H1 (cell line): ENCODE measurements at regions not wholly inside any gene's neighbourhood (a gene's known extent, or its start where the extent isn't known, plus 50 kb on each side); places are given as distances from the start of the nearest gene placed in this dataset.

Experiments
- CTCF ChIA-PET: fragments of 300-600 bp; sonication (Branson Sonifier 250); formaldehyde crosslinking; loops from one replicate; lab custom pipeline; 2021; ENCODE audit not compliant: partially characterized antibody; lab: Charles Lee
- POLR2A ChIA-PET: fragments of 300-600 bp; sonication (Branson Sonifier 250); formaldehyde crosslinking; loops from one replicate; lab custom pipeline; 2021; ENCODE audit warnings: inconsistent platforms; ENCODE audit not compliant: partially characterized antibody; lab: Charles Lee
- DNase-seq, 2 experiments: peaks; one replicate each; pipeline versions ENCODE4 v3.0.0 to v3.0.0-alpha.2; 2010 to 2022; ENCODE audit warnings: low spot score in 2 of 2, low read depth in 1 of 2, mixed read lengths in 1 of 2
- FAIRE-seq: peaks from 2 replicates; lab custom pipeline; 2011; peaks lifted over from hg19 to GRCh38; lab: Jason Lieb, UNC
- H2AFZ ChIP-seq: 2 replicates; pipeline ENCODE4 v1.8.1; 2012; ENCODE audit warnings: low read length, inconsistent platforms
- H2AK5ac ChIP-seq: 2 replicates; pipeline ENCODE4 v1.6.1; 2013; ENCODE audit warnings: low read depth, low read length
- H2BK120ac ChIP-seq: replicated peaks from 2 replicates; pipeline ENCODE3; 2013; ENCODE audit warnings: low read depth, low read length, inconsistent platforms
- H2BK12ac ChIP-seq: 2 replicates; pipeline ENCODE4 v1.6.1; 2013; ENCODE audit warnings: low read depth, low read length
- H2BK15ac ChIP-seq: 2 replicates; pipeline ENCODE4 v1.6.1; 2013; ENCODE audit warnings: low read length
- H2BK20ac ChIP-seq: 2 replicates; pipeline ENCODE4 v1.6.1; 2013; ENCODE audit warnings: low read length
- H2BK5ac ChIP-seq: 2 replicates; pipeline ENCODE4 v1.6.1; 2013; ENCODE audit warnings: low read depth, low read length
- H3K14ac ChIP-seq: 2 replicates; pipeline ENCODE4 v1.6.1; 2013; ENCODE audit warnings: inconsistent platforms; ENCODE audit not compliant: insufficient read length
- H3K18ac ChIP-seq: 2 replicates; pipeline ENCODE4 v1.6.1; 2013; ENCODE audit warnings: low read length; ENCODE audit errors: extremely low read depth
- H3K23ac ChIP-seq: 2 replicates; pipeline ENCODE4 v1.6.1; 2013; ENCODE audit warnings: inconsistent platforms; ENCODE audit not compliant: insufficient read length
- H3K23me2 ChIP-seq: 2 replicates; pipeline ENCODE4 v1.6.1; 2013; ENCODE audit warnings: low read depth, low read length
- H3K27ac ChIP-seq: 2 replicates; pipeline ENCODE4 v1.6.1; 2011; ENCODE audit warnings: low read depth, low read length, inconsistent platforms
- H3K27me3 ChIP-seq, 4 experiments: replicated peaks in 1 of 4; 1 replicate in 1 of 4; 2 replicates in 3 of 4; pipeline versions ENCODE4 v1.6.1 to v1.8.1; 2011 to 2013; ENCODE audit warnings: low read length in 3 of 4, mild to moderate bottlenecking in 3 of 4, inconsistent platforms in 2 of 4, mixed read lengths in 2 of 4, moderate library complexity in 1 of 4; ENCODE audit not compliant: control insufficient read depth in 3 of 4, insufficient read depth in 3 of 4; ENCODE audit errors: extremely low read depth in 1 of 4
- H3K36me3 ChIP-seq, 4 experiments: 2 replicates each; pipeline versions ENCODE4 v1.6.1 to v1.8.1; 2011 to 2013; ENCODE audit warnings: mild to moderate bottlenecking in 4 of 4, low read length in 3 of 4, moderate library complexity in 2 of 4, control low read depth in 1 of 4, inconsistent platforms in 1 of 4; ENCODE audit not compliant: insufficient read depth in 4 of 4, control insufficient read depth in 2 of 4
- H3K4ac ChIP-seq: replicated peaks from 2 replicates; pipeline ENCODE3; 2013; ENCODE audit warnings: low read length, low read depth, mixed read lengths, inconsistent platforms; ENCODE audit not compliant: insufficient read length
- H3K4me1 ChIP-seq, 4 experiments: replicated peaks in 1 of 4; 1 replicate in 1 of 4; 2 replicates in 3 of 4; pipeline versions ENCODE4 v1.6.1 to v1.8.1; 2011 to 2013; ENCODE audit warnings: low read length in 3 of 4, inconsistent platforms in 2 of 4, mixed read lengths in 1 of 4; ENCODE audit not compliant: insufficient read depth in 4 of 4, control insufficient read depth in 3 of 4
- H3K4me2 ChIP-seq, 2 experiments: 2 replicates each; pipeline versions ENCODE4 v1.6.1 to v1.8.1; 2011 to 2013; ENCODE audit warnings: low read depth in 2 of 2, low read length in 2 of 2, control low read depth in 1 of 2, inconsistent platforms in 1 of 2, mild to moderate bottlenecking in 1 of 2; ENCODE audit not compliant: insufficient read depth in 1 of 2
- H3K4me3 ChIP-seq, 4 experiments: fragments of 200-600, 300-600 bp in 1 of 4; sonication (generic), shearing (Covaris generic), sonication (Bioruptor Twin) in 1 of 4; 2 replicates each; pipeline versions ENCODE4 v1.5.1 to v1.8.1; 2011 to 2016; ENCODE audit warnings: low read length in 4 of 4, low read depth in 3 of 4, control low read depth in 2 of 4, inconsistent platforms in 2 of 4, mild to moderate bottlenecking in 2 of 4, mixed read lengths in 1 of 4, moderate library complexity in 1 of 4; ENCODE audit not compliant: insufficient read depth in 2 of 4; ENCODE audit errors: extremely low read depth in 1 of 4
- H3K56ac ChIP-seq: replicated peaks from 2 replicates; pipeline ENCODE3; 2013; ENCODE audit warnings: low read depth, mild to moderate bottlenecking, mixed read lengths, low read length, inconsistent platforms; ENCODE audit not compliant: insufficient read length
- H3K79me1 ChIP-seq: 2 replicates; pipeline ENCODE4 v1.6.1; 2013; ENCODE audit warnings: low read depth, low read length, control low read depth
- H3K79me2 ChIP-seq, 2 experiments: 2 replicates each; pipeline versions ENCODE4 v1.6.1 to v1.8.1; 2012 to 2013; ENCODE audit warnings: low read length in 2 of 2, mild to moderate bottlenecking in 2 of 2, inconsistent platforms in 1 of 2; ENCODE audit not compliant: insufficient read depth in 2 of 2, control insufficient read depth in 1 of 2
- H3K9ac ChIP-seq, 4 experiments: replicated peaks in 1 of 4; 1 replicate in 1 of 4; 2 replicates in 3 of 4; pipeline versions ENCODE4 v1.6.1 to v1.8.1; 2011 to 2013; ENCODE audit warnings: low read depth in 3 of 4, low read length in 3 of 4, control low read depth in 2 of 4, mild to moderate bottlenecking in 2 of 4, moderate library complexity in 2 of 4, inconsistent platforms in 1 of 4; ENCODE audit errors: extremely low read depth in 1 of 4
- H3K9me3 ChIP-seq, 2 experiments: 2 replicates each; pipeline versions ENCODE4 v1.6.1 to v1.8.1; 2012 to 2013; ENCODE audit warnings: mild to moderate bottlenecking in 2 of 2, moderate library complexity in 2 of 2, control low read depth in 1 of 2, inconsistent platforms in 1 of 2, low read depth in 1 of 2, low read length in 1 of 2, mixed read lengths in 1 of 2; ENCODE audit not compliant: insufficient read depth in 2 of 2
- H4K20me1 ChIP-seq, 2 experiments: replicated peaks in 1 of 2; 2 replicates each; pipeline versions ENCODE3 to v1.8.1; 2011 to 2013; ENCODE audit warnings: inconsistent platforms in 2 of 2, low read length in 2 of 2, mild to moderate bottlenecking in 1 of 2; ENCODE audit not compliant: insufficient read depth in 2 of 2, control insufficient read depth in 1 of 2
- H4K5ac ChIP-seq: 2 replicates; pipeline ENCODE4 v1.6.1; 2013; ENCODE audit warnings: low read length, low read depth, mixed read lengths, inconsistent platforms; ENCODE audit not compliant: insufficient read length
- H4K8ac ChIP-seq: 2 replicates; pipeline ENCODE4 v1.8.0; 2013; ENCODE audit warnings: mild to moderate bottlenecking, moderate library complexity, low read length, inconsistent platforms; ENCODE audit not compliant: insufficient read depth; ENCODE audit errors: extremely low read depth
- H4K91ac ChIP-seq: replicated peaks from 2 replicates; pipeline ENCODE3; 2013; ENCODE audit warnings: low read length, mixed read lengths, inconsistent platforms; ENCODE audit not compliant: insufficient read length
- CBX5 ChIP-seq: fragments of 300-800, 300-1000 bp; sonication (generic); IDR thresholded peaks from 2 replicates; pipeline ENCODE4 v1.7.1; 2016; ENCODE audit warnings: antibody characterized with exemption, low read length, low read depth
- CEBPB ChIP-seq: IDR thresholded peaks from 2 replicates; pipeline ENCODE4 v1.6.1; 2012; ENCODE audit warnings: low read depth, low read length
- EZH2 ChIP-seq: fragments of 200-600 bp; sonication (generic); IDR thresholded peaks from 2 replicates; pipeline ENCODE4 v1.7.1; 2012; ENCODE audit warnings: low read depth, mild to moderate bottlenecking, moderate library complexity, low read length, inconsistent platforms; ENCODE audit not compliant: severe bottlenecking
- JUND ChIP-seq: IDR thresholded peaks from 2 replicates; pipeline ENCODE4 v1.6.1; 2011; ENCODE audit warnings: mild to moderate bottlenecking, improper control_type of control experiment, low read length
- KDM5A ChIP-seq: fragments of 200-600 bp; IDR thresholded peaks from 2 replicates; pipeline ENCODE4 v1.7.1; 2012; ENCODE audit warnings: mild to moderate bottlenecking, low read length, inconsistent platforms, mixed read lengths
- PHF8 ChIP-seq: fragments of 200-600 bp; sonication (generic); conservative IDR thresholded peaks from 2 replicates; pipeline ENCODE4 v1.7.1; 2012; ENCODE audit warnings: low read depth, mild to moderate bottlenecking, inconsistent platforms, low read length, moderate library complexity
- POLR2AphosphoS5 ChIP-seq: IDR thresholded peaks from 2 replicates; pipeline ENCODE4 v1.6.1; 2011; ENCODE audit warnings: low read depth, low read length
- RNF2 ChIP-seq: fragments of 200-900, 300-1000 bp; sonication (generic); IDR thresholded peaks from 2 replicates; pipeline ENCODE4 v1.7.1; 2016; ENCODE audit warnings: borderline replicate concordance, low read depth, mild to moderate bottlenecking, antibody characterized with exemption, low read length; ENCODE audit not compliant: poor library complexity, severe bottlenecking; ENCODE audit errors: missing control alignments
- SUZ12 ChIP-seq: fragments of 200-600 bp; sonication (generic); IDR thresholded peaks from 2 replicates; pipeline ENCODE4 v1.6.1; 2012; ENCODE audit warnings: mild to moderate bottlenecking, inconsistent platforms, low read length, moderate library complexity, mixed read lengths
- WGBS, 2 experiments: shearing (Covaris generic) in 1 of 2; methylation state at CpG; one replicate each; pipeline versions ENCODE4 v1.1.6 to v1.1.7; 2013 to 2015; ENCODE audit warnings: low lambda C conversion rate in 2 of 2, mixed read lengths in 2 of 2, inconsistent platforms in 1 of 2, low coverage in 1 of 2, missing lambda C conversion rate in 1 of 2; ENCODE audit not compliant: insufficient replicate concordance in 2 of 2, insufficient coverage in 1 of 2, insufficient read length in 1 of 2; ENCODE audit errors: extremely low coverage in 1 of 2, missing lambda C conversion rate in 1 of 2; 5-methylcytosine and 5-hydroxymethylcytosine counted together
- TF ChIP-seq, protein P1 (sequence below): IDR thresholded peaks from 2 replicates; pipeline ENCODE4 v1.6.1; 2012; ENCODE audit warnings: inconsistent platforms
- TF ChIP-seq, protein P2 (sequence below): IDR thresholded peaks from 2 replicates; pipeline ENCODE4 v1.6.1; 2012; ENCODE audit warnings: inconsistent platforms

DNA sequence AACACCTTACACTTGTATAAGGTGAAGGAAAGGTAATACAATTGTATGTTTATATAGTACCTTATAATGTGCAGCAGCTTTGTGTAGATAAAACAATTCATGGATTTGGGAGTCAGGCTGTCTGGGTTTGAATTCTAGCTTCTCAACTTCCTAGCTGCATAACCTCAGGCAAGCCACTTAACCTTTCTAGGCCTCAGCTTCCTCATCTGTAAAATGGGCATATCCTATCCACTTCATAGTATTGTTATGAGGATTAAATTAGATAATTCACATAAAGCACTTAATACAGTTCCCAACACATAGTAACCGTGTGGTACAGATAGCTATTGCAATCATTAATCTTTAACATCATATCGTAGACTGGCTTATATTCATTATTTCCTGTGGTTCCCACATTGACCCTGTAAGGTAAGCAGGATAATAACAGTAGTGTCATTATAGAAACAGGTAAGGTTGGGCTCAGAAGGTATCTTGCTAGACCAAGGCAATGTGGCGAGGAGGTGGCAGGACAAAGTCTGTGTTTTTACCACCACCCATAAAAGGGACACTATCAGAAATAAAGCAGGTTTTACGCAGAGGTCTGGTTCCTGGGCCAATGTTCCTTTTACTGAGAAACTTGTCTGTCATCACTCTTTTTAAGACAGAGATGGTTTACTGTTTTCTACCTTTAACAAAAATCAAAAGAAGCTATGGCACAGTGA, 334.1 kb downstream of the RRAGC start:
- Histone ChIP-seq H3K79me1 (no peaks in the 10 kb centered on the region; the same call in 1 of the 2 replicates), H3K23ac (no peak overlapping the region), H2BK5ac (no peak overlapping the region), H3K27ac (no peak overlapping the region), H3K4me2 (no peak overlapping the region), H3K4me3 (no peak overlapping the region), H3K56ac (no peak overlapping the region), H3K79me2 (no peaks in the 10 kb centered on the region), H4K20me1 (no peaks in the 10 kb centered on the region), H2AK5ac (no peak overlapping the region), H3K9me3 (no peaks in the 10 kb centered on the region; a peak in 1 of 4 replicates), H2BK120ac (no peak overlapping the region), H3K18ac (no peak overlapping the region), H3K36me3 (no peaks in the 10 kb centered on the region), H3K4ac (no peak overlapping the region), H3K14ac (no peak overlapping the region), H2BK12ac (no peak overlapping the region), H3K27me3 (no peaks in the 10 kb centered on the region), H4K5ac (no peak overlapping the region), H3K9ac (no peak overlapping the region), H4K8ac (no peak overlapping the region), H3K4me1 (no peaks in the 10 kb centered on the region), H2BK20ac (no peak overlapping the region), H4K91ac (no peak overlapping the region), H3K23me2 (no peaks in the 10 kb centered on the region), H2BK15ac (no peak overlapping the region), H2AFZ (no peak overlapping the region)
- ChIA-PET POLR2A (no interaction called here), CTCF (interaction anchor here (0.7 to 1.6 kb wide), 10 partner anchors 14 to 488 kb away, joined by 3 to 4 read pairs (median 3); no protein-coding TSS in a partner anchor)
- no peak for FAIRE-seq
- WGBS, 2 experiments = 84% methylated on average over 4 of the region's 4 CpGs; no CpG with 5 or more reads in 1 of the 2 experiments
- DNase-seq = no peak
- TF ChIP-seq POLR2AphosphoS5 (no peak), PHF8 (no peak), KDM5A (no peak), CEBPB (no peak), RNF2 (no peak), JUND (no peak), SUZ12 (no peak), EZH2 (no peak), CBX5 (no peak)
- TF ChIP-seq, protein P1, sequence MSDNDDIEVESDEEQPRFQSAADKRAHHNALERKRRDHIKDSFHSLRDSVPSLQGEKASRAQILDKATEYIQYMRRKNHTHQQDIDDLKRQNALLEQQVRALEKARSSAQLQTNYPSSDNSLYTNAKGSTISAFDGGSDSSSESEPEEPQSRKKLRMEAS = no peak
- TF ChIP-seq, protein P2, sequence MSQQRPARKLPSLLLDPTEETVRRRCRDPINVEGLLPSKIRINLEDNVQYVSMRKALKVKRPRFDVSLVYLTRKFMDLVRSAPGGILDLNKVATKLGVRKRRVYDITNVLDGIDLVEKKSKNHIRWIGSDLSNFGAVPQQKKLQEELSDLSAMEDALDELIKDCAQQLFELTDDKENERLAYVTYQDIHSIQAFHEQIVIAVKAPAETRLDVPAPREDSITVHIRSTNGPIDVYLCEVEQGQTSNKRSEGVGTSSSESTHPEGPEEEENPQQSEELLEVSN = no peak
